ENCODE measurements at regions not wholly inside any gene's neighbourhood (a gene's known extent, or its start where the extent isn't known, plus 50 kb on each side); places are given as distances from the start of the nearest gene placed in this dataset.

DNA sequence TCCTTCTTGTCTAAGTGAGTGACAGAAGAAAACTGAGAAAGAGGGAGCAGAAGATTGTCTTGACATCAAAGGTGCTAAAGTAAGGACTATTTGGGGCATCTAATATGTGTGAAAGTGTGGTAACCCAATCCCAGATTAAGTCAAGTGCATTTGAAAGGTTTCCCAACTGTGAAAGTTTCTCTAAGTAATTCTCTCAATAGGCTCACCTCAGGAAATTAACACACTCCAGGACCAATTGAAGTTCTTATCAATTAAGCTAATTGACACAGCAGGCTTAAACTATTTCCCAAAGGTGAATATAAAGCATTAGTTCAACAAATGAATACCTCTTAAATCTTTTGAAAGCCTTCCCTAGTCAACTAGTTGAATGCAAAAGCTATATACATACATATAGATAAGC lies 212.8 kb upstream of the FUT9 start:
- Mint-ChIP-seq H3K4me1 (peaks cover 0 to 10% (median 4%) of the 10 kb centered on the region in 4 donors), H3K36me3 (no peaks in the 10 kb centered on the region), H3K27me3 (no peaks in the 10 kb centered on the region), H3K27ac (no peak overlapping the region), H3K9me3 (peaks cover 0 to 3% (median 0%) of the 10 kb centered on the region in 7 donors), H3K4me3 (no peak overlapping the region)
- Histone ChIP-seq H3K27ac (ENCODE audit: insufficient read depth, low read length, poor library complexity, severe bottlenecking) (no peak overlapping the region), H3K9me3 (ENCODE audit: control insufficient read depth in 2 of 2, low read length in 2 of 2) (no peaks in the 10 kb centered on the region), H3K4me3 (ENCODE audit: low read depth, low read length) (no peak overlapping the region), H3K27me3 (ENCODE audit: control insufficient read depth, insufficient read depth, low read length) (no peaks in the 10 kb centered on the region), H3K4me1 (ENCODE audit: control insufficient read depth, insufficient read depth, low read length, poor library complexity, severe bottlenecking) (no peaks in the 10 kb centered on the region), H3K36me3 (ENCODE audit: control insufficient read depth, insufficient read depth, low read length) (no peaks in the 10 kb centered on the region)
- no peak for ATAC-seq (ENCODE audit: low read depth in 2 of 2)
- DNase-seq = no peak

DNA sequence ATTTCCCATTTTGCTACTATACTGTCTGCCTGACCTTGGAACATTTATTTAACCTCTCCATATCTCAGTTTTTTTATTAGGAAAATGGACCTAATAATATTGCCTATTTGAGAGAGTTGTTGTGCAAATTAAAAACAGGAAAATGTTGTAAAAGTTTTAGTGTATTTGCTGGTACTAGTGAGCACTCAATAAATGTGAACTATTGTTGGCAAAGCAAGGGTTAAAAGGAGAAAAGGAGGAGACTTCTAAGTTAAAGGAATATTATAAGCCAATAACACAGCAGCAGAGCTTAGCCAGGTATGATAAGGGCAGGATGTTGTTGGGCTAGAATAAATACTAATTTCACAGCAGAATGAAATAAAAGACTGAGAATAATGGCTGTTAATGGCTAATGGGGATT lies 211.9 kb upstream of the FUT9 start:
- no peak for ATAC-seq (ENCODE audit: low read depth in 2 of 2)
- no peak overlapping the region for H3K27ac Mint-ChIP-seq
- no peaks in the 10 kb centered on the region for H3K36me3 ChIP-seq (ENCODE audit: control insufficient read depth, insufficient read depth, low read length)
- H3K4me1 Mint-ChIP-seq = peaks cover 0 to 10% (median 4%) of the 10 kb centered on the region in 4 donors
- H3K27me3 ChIP-seq (ENCODE audit: control insufficient read depth, insufficient read depth, low read length) = no peaks in the 10 kb centered on the region
- H3K4me3 ChIP-seq (ENCODE audit: low read depth, low read length) = no peak overlapping the region
- no peak overlapping the region for H3K4me3 Mint-ChIP-seq
- H3K4me1 ChIP-seq (ENCODE audit: control insufficient read depth, insufficient read depth, low read length, poor library complexity, severe bottlenecking) = no peaks in the 10 kb centered on the region
- H3K36me3 Mint-ChIP-seq = no peaks in the 10 kb centered on the region
- H3K9me3 ChIP-seq (ENCODE audit: control insufficient read depth in 2 of 2, low read length in 2 of 2) = no peaks in the 10 kb centered on the region
- peaks cover 0 to 7% (median 0%) of the 10 kb centered on the region in 7 donors for H3K9me3 Mint-ChIP-seq
- no peaks in the 10 kb centered on the region for H3K27me3 Mint-ChIP-seq
- H3K27ac ChIP-seq (ENCODE audit: insufficient read depth, low read length, poor library complexity, severe bottlenecking) = no peak overlapping the region
- no peak for DNase-seq

DNA sequence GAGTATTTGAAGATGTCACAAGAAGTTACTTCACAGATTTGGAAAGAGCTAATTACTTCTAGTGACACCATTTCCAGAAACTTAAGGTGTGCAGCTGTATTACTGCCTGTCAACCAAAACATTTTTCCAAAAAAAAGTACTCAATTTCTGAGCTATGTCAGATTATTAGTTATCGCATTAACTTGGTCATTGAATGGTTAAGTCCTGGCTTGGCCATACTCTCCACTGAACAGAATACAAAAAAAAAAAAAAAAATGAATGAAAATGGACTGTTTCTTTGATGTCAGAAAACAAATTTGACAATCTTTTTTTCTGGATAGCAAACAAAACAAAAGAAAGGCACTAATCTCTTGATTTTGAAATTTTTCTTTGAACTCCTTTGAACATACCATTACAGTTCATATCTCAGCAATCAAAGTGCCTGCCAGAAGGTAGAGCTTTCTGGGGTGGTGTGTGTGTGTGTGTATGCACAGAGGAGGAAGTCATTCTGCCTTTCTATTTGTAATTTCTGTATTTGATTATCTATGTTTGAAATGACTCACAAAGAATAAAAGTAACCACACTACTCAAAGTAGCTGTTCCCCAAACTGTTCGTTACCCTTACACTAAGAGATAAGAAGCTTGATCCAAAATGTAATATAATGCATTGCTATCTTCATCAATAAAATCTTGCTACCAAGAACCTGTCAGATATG lies 210.8 kb upstream of the FUT9 start:
- Mint-ChIP-seq H3K27me3 (no peaks in the 10 kb centered on the region), H3K36me3 (no peaks in the 10 kb centered on the region), H3K27ac (no peak overlapping the region), H3K4me1 (peaks cover 0 to 10% (median 4%) of the 10 kb centered on the region in 4 donors), H3K4me3 (no peak overlapping the region), H3K9me3 (peaks cover 0 to 5% (median 0%) of the 10 kb centered on the region in 7 donors)
- ATAC-seq (ENCODE audit: low read depth in 2 of 2) = no peak
- no peaks in the 10 kb centered on the region for H3K9me3 ChIP-seq (ENCODE audit: control insufficient read depth in 2 of 2, low read length in 2 of 2)
- DNase-seq = peak in 1 of 3 donors; percentile 1
- no peaks in the 10 kb centered on the region for H3K36me3 ChIP-seq (ENCODE audit: control insufficient read depth, insufficient read depth, low read length)
- no peak overlapping the region for H3K4me3 ChIP-seq (ENCODE audit: low read depth, low read length)
- H3K4me1 ChIP-seq (ENCODE audit: control insufficient read depth, insufficient read depth, low read length, poor library complexity, severe bottlenecking) = no peaks in the 10 kb centered on the region
- no peaks in the 10 kb centered on the region for H3K27me3 ChIP-seq (ENCODE audit: control insufficient read depth, insufficient read depth, low read length)
- H3K27ac ChIP-seq (ENCODE audit: insufficient read depth, low read length, poor library complexity, severe bottlenecking) = no peak overlapping the region

DNA sequence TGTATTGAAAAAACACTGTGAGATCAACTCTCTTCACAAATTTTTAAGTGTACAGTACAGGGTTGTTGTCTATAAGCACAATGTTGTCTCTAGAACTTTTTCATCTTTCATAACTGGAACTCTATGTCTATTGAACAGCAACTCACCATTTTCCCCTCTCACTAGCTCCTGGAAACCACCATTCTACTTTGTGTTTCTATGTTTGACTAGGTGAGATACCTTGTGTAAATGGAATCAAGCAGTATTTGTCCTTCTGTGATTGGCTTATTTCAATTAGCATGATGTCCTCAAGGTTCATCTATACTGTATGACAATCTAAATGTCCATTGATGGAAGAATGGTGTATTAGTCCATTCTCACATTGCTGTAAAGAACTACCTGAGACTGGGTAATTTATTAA lies 210.1 kb upstream of the FUT9 start:
- Mint-ChIP-seq H3K36me3 (no peaks in the 10 kb centered on the region), H3K4me3 (no peak overlapping the region), H3K27me3 (no peaks in the 10 kb centered on the region), H3K9me3 (peaks cover 0 to 5% (median 0%) of the 10 kb centered on the region in 7 donors), H3K4me1 (peaks cover 0 to 10% (median 4%) of the 10 kb centered on the region in 4 donors), H3K27ac (peak overlapping the region in 1 of 3 donors; percentile 52)
- Histone ChIP-seq H3K4me3 (ENCODE audit: low read depth, low read length) (no peak overlapping the region), H3K4me1 (ENCODE audit: control insufficient read depth, insufficient read depth, low read length, poor library complexity, severe bottlenecking) (no peaks in the 10 kb centered on the region), H3K9me3 (ENCODE audit: control insufficient read depth in 2 of 2, low read length in 2 of 2) (no peaks in the 10 kb centered on the region), H3K36me3 (ENCODE audit: control insufficient read depth, insufficient read depth, low read length) (no peaks in the 10 kb centered on the region), H3K27me3 (ENCODE audit: control insufficient read depth, insufficient read depth, low read length) (no peaks in the 10 kb centered on the region), H3K27ac (ENCODE audit: insufficient read depth, low read length, poor library complexity, severe bottlenecking) (no peak overlapping the region)
- no peak for ATAC-seq (ENCODE audit: low read depth in 2 of 2)
- no peak for DNase-seq

DNA sequence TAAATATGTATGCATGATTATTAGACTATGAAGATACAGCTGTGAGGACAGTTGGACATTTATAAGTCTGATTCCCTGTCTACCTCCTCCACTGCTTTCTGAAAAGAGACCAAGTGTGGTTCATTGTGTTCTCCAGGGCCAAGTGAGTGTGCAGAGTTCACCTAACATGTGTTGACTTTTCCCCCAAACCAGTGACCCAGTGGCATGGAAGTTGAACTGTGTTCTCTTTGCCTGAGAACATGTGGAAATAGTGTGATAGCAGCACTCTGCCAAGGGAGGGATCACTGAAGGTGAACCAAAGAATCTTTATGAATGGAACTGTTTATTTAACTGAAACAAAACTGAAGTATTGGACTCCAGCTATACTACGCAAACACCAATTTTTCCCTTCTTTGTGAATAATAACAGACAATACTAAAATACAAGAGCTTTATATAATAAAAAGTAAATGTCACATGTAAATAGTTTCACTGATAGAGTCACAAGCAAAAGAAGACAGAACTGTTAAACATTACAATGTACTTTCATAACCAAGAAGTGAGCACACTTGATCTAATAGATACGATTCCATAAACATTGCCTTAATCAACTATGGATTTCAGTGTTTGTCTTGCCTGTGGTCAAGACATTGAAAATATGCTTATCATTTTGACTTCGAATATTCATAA lies 200.3 kb upstream of the FUT9 start:
- Histone ChIP-seq H3K36me3 (ENCODE audit: control insufficient read depth, insufficient read depth, low read length) (no peaks in the 10 kb centered on the region), H3K27ac (ENCODE audit: insufficient read depth, low read length, poor library complexity, severe bottlenecking) (no peak overlapping the region), H3K4me3 (ENCODE audit: low read depth, low read length) (no peak overlapping the region), H3K27me3 (ENCODE audit: control insufficient read depth, insufficient read depth, low read length) (no peaks in the 10 kb centered on the region), H3K4me1 (ENCODE audit: control insufficient read depth, insufficient read depth, low read length, poor library complexity, severe bottlenecking) (no peaks in the 10 kb centered on the region), H3K9me3 (ENCODE audit: control insufficient read depth in 2 of 2, low read length in 2 of 2) (no peaks in the 10 kb centered on the region)
- no peak overlapping the region for H3K27ac Mint-ChIP-seq
- H3K36me3 Mint-ChIP-seq = no peaks in the 10 kb centered on the region
- H3K4me3 Mint-ChIP-seq = no peak overlapping the region
- DNase-seq (no peak), ATAC-seq (ENCODE audit: low read depth in 2 of 2) (no peak)
- H3K4me1 Mint-ChIP-seq = no peaks in the 10 kb centered on the region
- peaks cover 0 to 5% (median 2%) of the 10 kb centered on the region in 7 donors for H3K9me3 Mint-ChIP-seq
- H3K27me3 Mint-ChIP-seq = no peaks in the 10 kb centered on the region

DNA sequence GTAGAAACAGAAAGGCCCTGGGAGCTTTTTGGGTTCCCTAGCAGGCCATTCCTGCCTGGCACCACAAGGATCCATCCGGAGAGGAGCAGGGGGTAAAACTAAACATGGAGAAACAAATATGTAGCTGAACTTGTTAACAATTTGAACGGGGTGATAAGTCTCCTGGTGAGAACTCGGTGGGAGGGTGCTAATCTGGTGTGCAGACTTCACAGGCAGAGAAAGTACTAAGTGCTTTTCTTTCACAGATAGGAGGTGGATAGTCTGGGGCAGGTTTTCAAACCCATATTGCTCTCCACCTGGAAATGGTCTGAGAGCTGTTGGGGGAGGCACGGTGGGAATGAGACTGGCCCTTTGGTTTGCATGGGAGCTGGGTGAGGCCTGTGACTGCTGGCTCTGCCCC lies 196.3 kb upstream of the FUT9 start:
- no peak for ATAC-seq (ENCODE audit: low read depth in 2 of 2)
- Histone ChIP-seq H3K36me3 (ENCODE audit: control insufficient read depth, insufficient read depth, low read length) (no peaks in the 10 kb centered on the region), H3K4me1 (ENCODE audit: control insufficient read depth, insufficient read depth, low read length, poor library complexity, severe bottlenecking) (no peaks in the 10 kb centered on the region), H3K27me3 (ENCODE audit: control insufficient read depth, insufficient read depth, low read length) (no peaks in the 10 kb centered on the region), H3K9me3 (ENCODE audit: control insufficient read depth in 2 of 2, low read length in 2 of 2) (no peaks in the 10 kb centered on the region), H3K4me3 (ENCODE audit: low read depth, low read length) (no peak overlapping the region), H3K27ac (ENCODE audit: insufficient read depth, low read length, poor library complexity, severe bottlenecking) (no peak overlapping the region)
- DNase-seq = no peak
- H3K4me1 Mint-ChIP-seq = no peaks in the 10 kb centered on the region
- H3K4me3 Mint-ChIP-seq = no peak overlapping the region
- H3K36me3 Mint-ChIP-seq = peaks cover under 1% of the 10 kb centered on the region
- no peak overlapping the region for H3K27ac Mint-ChIP-seq
- H3K9me3 Mint-ChIP-seq = peaks cover 0 to 10% (median 3%) of the 10 kb centered on the region in 7 donors
- H3K27me3 Mint-ChIP-seq = no peaks in the 10 kb centered on the region

DNA sequence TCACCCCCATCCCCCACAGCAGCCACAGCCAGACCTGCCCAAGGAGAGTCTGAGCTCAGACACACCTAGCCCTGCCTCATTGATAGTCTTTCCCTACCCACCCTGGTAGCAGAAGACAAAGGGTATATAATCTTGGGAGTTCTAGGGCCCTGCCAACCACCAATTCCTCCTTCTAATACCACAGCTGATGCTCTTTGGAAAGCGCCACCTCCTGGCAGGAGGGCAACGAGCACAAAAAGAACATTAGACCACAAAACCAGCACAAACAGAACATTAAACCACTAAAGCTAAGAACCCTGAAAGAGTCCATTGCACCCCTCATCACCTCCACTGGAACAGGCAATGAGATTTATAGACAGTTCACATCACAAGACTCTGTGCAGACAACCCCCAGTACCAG lies 195.8 kb upstream of the FUT9 start:
- H3K9me3 Mint-ChIP-seq = peaks cover 0 to 10% (median 2%) of the 10 kb centered on the region in 7 donors
- no peaks in the 10 kb centered on the region for H3K4me1 Mint-ChIP-seq
- Histone ChIP-seq H3K36me3 (ENCODE audit: control insufficient read depth, insufficient read depth, low read length) (no peaks in the 10 kb centered on the region), H3K4me3 (ENCODE audit: low read depth, low read length) (no peak overlapping the region), H3K27ac (ENCODE audit: insufficient read depth, low read length, poor library complexity, severe bottlenecking) (no peak overlapping the region), H3K9me3 (ENCODE audit: control insufficient read depth in 2 of 2, low read length in 2 of 2) (no peaks in the 10 kb centered on the region), H3K27me3 (ENCODE audit: control insufficient read depth, insufficient read depth, low read length) (no peaks in the 10 kb centered on the region), H3K4me1 (ENCODE audit: control insufficient read depth, insufficient read depth, low read length, poor library complexity, severe bottlenecking) (no peaks in the 10 kb centered on the region)
- no peaks in the 10 kb centered on the region for H3K27me3 Mint-ChIP-seq
- ATAC-seq (ENCODE audit: low read depth in 2 of 2) (no peak), DNase-seq (no peak)
- peaks cover 3% of the 10 kb centered on the region for H3K36me3 Mint-ChIP-seq
- no peak overlapping the region for H3K27ac Mint-ChIP-seq
- H3K4me3 Mint-ChIP-seq = no peak overlapping the region
